GM21528 (cell line): ENCODE measurements at regions not wholly inside any gene's neighbourhood (a gene's known extent, or its start where the extent isn't known, plus 50 kb on each side); places are given as distances from the start of the nearest gene placed in this dataset.

ENCODE experiments used
- ATAC-seq: cut with Tn5 transposase; IDR thresholded peaks from one replicate; pipeline ENCODE4 v1.9.1; 2021; ENCODE audit warnings: mild to moderate bottlenecking, moderate library complexity; ENCODE audit not compliant: unreplicated experiment, low FRiP score

- ATAC-seq: no peak
These were observed 171.3 kb upstream of the OSR1 start for GRCh38 chr2:19529677-19530076.

- ATAC-seq: no peak
These were observed 169.3 kb upstream of the OSR1 start for GRCh38 chr2:19527771-19528170.

- no peak for ATAC-seq
These were observed 166.9 kb upstream of the OSR1 start for GRCh38 chr2:19525313-19525712.

GRCh38 chr2:19519045-19519444 is 160.6 kb upstream of the OSR1 start:
- no peak for ATAC-seq

GRCh38 chr2:19507137-19507536 is 148.7 kb upstream of the OSR1 start:
- no peak for ATAC-seq

GRCh38 chr2:19505199-19506136 is 147.0 kb upstream of the OSR1 start:
- ATAC-seq: no peak

GRCh38 chr2:19504400-19505198 is 146.2 kb upstream of the OSR1 start:
- ATAC-seq: no peak

- no peak for ATAC-seq
These were observed 145.5 kb upstream of the OSR1 start for GRCh38 chr2:19503915-19504314.

- ATAC-seq: no peak
These were observed 145.0 kb upstream of the OSR1 start for GRCh38 chr2:19503406-19503805.

- ATAC-seq: no peak
These were observed 141.7 kb upstream of the OSR1 start for GRCh38 chr2:19500126-19500525.

GRCh38 chr2:19496646-19497045 is 138.2 kb upstream of the OSR1 start:
- ATAC-seq: no peak

GRCh38 chr2:19494241-19494640 is 135.8 kb upstream of the OSR1 start:
- no peak for ATAC-seq

GRCh38 chr2:19491796-19492195 is 133.4 kb upstream of the OSR1 start:
- ATAC-seq: no peak

- ATAC-seq: no peak
These were observed 132.5 kb upstream of the OSR1 start for GRCh38 chr2:19490846-19491435.

- peak; percentile 71 for ATAC-seq
These were observed 129.7 kb upstream of the OSR1 start for GRCh38 chr2:19488009-19488691.

GRCh38 chr2:19484736-19485135 is 126.3 kb upstream of the OSR1 start:
- ATAC-seq: peak; percentile 64

- ATAC-seq: no peak
These were observed 122.2 kb upstream of the OSR1 start for GRCh38 chr2:19480673-19481072.

- no peak for ATAC-seq
These were observed 121.2 kb upstream of the OSR1 start for GRCh38 chr2:19479666-19480065.

- ATAC-seq: no peak
These were observed 120.0 kb upstream of the OSR1 start for GRCh38 chr2:19478409-19478808.

GRCh38 chr2:19476327-19476726 is 117.9 kb upstream of the OSR1 start:
- no peak for ATAC-seq

- peak; percentile 97 for ATAC-seq
These were observed 115.7 kb upstream of the OSR1 start for GRCh38 chr2:19474128-19474527.
